HG03135 (cell line): ENCODE measurements at regions not wholly inside any gene's neighbourhood (a gene's known extent, or its start where the extent isn't known, plus 50 kb on each side); places are given as distances from the start of the nearest gene placed in this dataset.
"Not testable (repeated sequence)": the region's sequence is repeated elsewhere in the genome, so short reads cannot be mapped to it uniquely, and the experiment has no call there.

Experiments used
- ATAC-seq: cut with Tn5 transposase; IDR thresholded peaks from one replicate; pipeline ENCODE4 v1.9.1; 2021; ENCODE audit warnings: mild to moderate bottlenecking, moderate library complexity; ENCODE audit not compliant: unreplicated experiment

DNA sequence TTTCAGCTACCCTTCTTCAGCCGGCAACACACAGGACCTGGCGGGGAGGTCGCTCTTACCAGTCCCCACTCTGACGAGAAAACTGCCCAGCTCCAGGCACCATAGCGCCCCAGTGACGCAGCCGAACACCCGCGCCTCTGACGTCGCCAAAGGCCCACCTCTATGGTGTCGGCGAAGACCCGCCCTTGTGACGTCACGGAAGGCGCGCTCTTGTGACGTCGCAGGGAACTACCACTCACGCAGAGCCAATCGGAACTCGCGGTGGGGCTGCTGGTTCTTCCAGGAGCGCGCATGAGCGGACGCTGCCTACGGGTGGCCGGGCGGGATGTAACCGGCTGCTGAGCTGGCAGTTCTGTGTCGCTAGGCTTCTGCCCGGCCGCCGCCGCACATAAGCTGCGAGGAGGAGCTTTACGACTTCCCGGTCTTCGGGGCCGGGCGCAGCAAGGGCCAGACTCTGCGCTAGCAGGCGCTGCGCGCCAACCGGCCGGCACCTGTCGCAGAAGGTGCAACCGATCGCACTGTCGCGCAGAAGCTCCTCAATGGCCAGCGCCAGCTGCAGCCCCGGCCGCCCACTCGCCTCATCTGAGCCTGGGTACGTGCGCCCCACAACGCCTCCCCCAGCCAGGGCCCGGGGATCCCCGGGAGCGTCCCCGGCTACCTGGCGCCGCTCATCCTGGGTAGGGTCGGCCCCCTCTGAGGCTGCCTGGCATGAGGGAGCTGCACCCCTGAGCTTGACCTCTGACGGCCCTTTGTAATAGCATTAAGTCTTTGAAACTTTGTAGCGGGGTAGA is 121.3 kb upstream of the FBXO28 start:
- peak; percentile 100 for ATAC-seq

DNA sequence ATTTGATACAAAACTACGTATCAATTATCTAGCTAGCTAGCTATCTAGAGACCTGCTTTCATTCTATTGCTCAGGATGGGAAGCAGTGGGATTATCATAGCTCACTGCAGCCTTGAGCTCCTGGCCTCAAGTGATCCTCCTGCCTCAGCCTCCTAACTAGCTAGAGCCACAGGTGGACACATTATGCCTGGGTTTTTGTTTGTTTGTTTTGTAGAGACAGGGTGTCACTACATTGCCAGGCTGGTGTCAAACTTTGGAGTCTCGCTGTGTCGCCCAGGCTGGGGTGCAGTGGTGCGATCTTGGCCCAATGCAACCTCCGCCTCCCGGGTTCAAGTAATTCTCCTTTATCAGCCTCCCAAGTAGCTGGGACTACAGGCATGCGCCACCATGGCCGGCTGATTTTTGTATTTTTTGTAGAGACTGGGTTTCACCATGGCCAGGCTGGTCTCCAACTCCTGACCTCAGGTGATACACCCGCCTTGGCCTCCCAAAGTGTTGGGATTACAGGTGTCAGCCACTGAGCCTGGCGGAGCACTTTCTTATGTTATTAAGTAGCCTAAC is 122.5 kb upstream of the FBXO28 start:
- not testable (repeated sequence) for ATAC-seq

DNA sequence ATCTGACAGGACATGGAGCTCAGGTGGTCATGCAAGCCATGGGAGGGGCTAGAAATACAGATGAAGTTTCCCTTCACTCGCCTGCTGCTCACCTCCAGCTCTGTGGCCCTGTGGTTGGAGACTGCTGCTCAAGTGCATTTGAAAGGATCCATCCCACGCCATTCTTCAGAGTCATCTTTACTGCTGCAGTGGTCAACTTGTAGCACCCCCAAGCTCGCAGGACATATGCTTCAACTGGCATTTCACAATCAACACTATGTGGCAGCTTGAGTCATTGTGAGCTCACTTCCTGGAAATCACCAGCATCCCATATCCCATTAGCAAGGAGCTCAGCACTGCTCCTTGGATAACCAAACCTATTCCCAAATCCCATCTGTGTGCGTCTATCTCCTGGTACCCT is 116.2 kb upstream of the TP53BP2 start:
- not testable (repeated sequence) for ATAC-seq

DNA sequence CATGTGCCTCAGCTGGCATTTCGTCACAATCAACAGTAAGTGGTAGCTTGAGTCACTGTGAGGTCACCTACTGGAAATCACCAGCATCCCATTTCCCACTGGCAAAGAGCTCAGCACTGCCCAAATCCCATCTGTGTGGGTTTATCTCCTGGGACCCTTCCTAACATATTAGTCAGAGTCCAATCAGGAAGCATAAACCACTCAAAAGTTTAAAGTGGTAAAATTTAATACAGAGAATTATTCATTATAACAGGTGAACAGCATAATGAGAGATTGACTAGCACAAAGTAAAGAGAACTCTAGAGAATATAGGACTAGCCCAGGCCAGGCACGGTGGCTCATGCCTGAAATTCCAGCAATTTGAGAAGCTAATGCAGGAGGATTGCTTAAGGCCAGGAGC is 107.1 kb upstream of the TP53BP2 start:
- not testable (repeated sequence) for ATAC-seq

DNA sequence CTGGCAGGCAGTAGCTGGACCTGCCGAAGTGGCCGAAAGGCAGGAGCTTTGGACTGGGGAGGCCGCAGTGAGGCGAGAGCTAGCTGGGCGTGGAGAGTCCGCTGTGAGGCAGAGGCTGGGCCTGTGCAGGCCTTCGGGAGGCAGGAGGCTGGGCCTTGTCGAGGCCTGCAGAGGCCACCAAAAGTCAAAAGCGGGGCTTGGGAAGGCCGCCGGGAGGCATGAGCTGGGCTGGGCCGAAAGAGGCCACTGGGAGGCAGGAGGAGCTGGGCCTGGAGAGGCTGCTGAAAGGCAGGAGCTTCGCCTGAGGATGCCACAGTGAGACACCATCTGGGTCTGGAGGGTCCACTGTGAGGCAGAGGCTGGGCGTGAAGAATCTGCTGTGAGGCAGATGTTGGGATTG is 105.8 kb upstream of the TP53BP2 start:
- not testable (repeated sequence) for ATAC-seq

DNA sequence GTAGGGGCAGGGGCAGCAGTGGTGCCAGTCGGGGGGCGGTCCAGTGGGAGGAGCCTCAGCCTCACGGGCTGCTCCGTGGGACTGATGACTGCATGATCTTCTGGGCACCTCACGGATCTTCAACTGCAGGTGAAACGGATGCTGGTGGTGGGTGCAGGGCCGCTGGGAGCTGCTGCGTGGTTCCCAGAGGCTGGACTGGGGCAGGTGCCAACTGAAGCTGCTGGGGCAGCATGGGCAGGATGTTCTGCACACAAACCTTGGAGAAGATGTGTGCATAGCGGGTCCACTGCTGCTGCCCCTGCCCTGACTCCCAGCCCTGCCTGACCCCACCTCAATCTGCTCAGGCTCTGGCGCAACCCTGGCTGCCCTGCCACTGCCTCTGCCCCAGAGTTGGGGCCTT is 104.2 kb upstream of the TP53BP2 start:
- not testable (repeated sequence) for ATAC-seq

DNA sequence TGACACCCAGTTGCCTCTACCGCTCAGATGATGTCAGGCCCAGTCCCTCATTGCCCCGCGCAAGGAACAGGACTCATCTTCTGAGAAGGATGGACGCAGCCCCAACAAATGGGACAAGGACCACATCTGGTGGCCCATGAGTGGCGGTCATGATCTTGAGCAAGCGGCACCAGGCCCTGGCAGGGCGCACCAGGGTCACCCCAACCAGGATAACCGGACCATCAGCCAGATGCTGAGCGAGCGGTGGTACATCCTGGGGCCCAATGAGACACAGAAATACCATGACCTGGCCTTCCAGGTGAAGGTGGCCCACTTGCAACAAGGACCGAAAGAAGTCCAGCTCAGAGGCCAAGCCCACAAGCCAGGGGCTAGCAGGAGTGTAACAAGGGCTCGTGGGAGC is 102.3 kb upstream of the TP53BP2 start:
- not testable (repeated sequence) for ATAC-seq

DNA sequence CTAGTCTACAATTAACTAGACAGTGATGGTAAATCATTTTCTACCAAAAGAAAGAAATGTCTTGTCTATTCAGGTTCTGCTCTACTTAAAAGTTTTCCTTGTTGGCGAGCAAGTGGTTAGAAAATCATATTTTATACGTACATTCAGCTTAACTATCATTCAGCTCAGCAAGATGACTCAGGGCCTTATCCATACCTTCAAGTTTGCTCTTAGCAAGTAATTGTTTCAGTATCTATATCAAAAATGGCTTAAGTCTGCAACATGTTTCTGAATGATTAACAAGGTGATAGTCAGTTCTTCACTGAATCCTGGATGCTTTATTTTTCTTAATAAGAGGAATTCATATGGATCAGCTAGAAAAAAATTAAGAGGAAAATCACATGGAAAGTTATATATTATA is 90.8 kb upstream of the TP53BP2 start:
- ATAC-seq, result not testable (repeated sequence)

DNA sequence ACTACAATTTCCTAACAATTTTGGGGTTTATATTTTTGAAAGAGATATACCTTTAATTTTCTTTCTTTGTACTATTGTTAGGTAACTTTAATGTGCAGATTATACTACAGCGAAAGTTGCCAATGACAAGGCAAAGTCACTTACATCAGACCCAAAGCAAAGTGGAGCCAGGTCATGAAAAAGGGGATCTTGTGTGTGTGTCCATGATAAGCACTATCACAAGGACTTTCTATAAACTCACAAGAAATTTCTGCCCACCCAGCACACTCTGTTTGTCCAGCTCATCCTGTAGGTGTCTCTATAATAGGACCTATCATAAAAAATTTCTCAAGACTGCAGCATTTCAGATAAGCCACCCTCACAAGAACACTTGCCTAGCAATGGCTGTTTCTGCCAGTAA is 85.7 kb upstream of the TP53BP2 start:
- not testable (repeated sequence) for ATAC-seq

DNA sequence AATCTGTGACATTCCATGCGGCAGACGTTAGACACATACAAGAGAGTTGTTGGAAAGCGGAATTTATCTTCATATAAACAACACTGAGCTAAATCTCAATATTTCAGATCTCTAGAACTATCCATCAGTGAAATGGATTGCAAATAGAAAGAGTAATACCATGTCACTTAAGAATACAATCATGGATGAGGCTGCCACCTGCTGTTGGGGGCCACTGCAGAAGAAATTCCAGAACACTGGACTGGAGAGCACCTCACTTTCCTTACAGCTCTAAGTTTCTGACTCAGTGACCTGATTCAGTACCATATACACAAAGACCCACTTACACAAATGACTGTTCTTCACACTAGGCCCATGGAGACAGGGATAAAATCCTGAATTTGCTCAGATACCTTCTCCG is 75.1 kb upstream of the TP53BP2 start:
- ATAC-seq, result not testable (repeated sequence)

DNA sequence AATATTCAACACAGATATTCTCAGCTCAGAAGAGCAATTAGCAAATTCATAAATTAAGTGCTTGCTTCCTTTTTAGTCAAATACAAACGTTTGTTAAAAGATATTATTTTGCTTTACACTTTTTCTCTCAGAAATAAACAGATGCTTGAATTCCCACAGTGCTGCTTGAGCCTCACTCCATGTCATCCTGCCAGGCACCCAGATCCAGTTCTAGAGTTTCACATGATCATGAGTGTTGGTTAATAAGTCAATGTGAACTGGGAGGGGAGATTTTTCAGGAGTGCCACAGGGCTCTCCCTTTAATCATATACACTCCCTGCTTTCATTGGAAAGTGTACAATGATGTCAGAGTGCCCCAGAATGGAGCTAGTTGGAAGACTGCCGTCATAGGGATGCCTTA is 69.7 kb upstream of the TP53BP2 start:
- ATAC-seq, result not testable (repeated sequence)

DNA sequence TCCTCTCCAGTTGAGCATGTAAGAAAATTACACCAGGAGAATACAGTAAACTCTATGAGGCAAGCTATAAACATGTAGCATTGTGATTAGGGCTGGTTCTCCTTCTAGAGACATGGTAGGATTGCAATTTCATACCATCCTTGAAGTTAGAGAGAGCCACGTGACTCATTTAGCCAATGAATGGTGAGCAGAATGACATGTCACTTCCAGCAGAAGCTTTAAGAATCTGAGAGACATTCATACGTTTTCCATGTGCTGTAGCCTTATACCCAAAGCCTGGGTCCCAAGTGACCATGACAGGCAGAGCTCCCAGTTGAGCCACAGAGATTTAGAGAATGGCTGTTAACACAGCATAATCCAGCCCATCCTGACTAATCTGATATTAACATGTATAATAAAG is 68.0 kb upstream of the TP53BP2 start:
- ATAC-seq, result not testable (repeated sequence)

DNA sequence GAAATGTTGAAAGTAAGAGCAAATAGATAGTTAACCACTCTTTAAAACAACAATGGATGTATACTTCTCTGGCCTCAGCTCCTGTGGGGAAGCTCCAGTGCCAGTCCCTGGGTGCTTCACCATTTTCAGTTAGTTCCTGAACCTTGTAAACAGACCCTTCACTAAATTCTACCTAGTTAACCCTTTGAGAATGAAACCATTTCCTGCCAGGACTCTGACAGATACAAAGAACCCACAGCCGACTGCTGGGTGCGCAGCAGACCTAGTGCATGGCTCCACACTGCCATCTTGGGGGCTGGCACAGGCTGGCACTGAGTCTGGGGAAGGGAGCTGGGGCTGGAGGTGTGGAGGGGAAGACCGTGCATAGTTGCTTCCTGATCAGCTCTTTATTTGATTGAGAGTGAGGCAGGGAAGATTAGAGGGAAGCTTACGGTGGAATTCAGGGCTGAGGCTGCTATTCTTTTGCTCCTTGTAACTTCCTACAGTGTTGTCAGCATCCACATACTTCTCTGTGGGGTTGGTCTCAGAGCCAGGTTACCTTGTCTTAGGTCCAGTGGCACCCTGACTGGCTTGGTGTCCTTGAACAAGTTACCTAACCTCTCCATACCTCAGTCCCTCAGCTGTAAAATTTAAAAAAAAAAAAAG is 62.3 kb upstream of the TP53BP2 start:
- not testable (repeated sequence) for ATAC-seq

DNA sequence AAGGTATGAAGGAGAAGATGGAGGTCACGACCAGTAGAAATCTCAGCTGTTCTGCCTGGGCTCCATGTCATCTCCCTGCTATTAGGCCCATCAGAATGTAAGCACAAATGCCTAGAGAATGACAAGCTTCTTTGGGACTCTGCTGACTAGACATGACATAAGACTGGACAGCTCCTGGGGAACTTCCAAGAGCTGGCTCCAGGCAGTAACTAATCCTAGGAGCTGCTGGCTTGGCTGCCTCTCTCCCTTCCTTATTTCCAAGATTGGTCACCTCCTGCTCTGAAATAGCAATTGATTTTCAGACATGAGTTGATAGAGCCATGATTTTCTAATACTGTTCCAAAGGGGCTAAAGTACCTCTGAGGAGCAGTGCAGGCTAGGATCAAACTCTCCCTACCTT is 57.5 kb upstream of the TP53BP2 start:
- ATAC-seq, result not testable (repeated sequence)

DNA sequence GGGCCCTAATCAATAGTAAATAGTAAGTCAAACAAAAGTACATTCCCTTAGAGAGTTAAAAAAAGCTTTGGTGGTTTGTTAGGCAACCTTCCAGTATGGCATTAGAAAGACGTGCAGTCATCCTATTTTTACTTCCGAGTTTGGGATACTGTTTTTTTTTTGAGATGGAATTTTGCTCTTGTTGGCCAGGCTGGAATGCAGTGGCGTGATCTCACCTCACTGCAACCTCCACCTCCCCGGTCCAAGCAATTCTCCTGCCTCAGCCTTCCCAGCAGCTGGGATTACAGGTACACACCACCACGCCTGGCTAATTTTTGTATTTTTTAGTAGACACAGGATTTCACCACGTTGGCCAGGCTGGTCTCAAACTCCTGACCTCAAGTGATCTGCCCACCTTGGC is 54.0 kb upstream of the TP53BP2 start:
- ATAC-seq, result not testable (repeated sequence)

DNA sequence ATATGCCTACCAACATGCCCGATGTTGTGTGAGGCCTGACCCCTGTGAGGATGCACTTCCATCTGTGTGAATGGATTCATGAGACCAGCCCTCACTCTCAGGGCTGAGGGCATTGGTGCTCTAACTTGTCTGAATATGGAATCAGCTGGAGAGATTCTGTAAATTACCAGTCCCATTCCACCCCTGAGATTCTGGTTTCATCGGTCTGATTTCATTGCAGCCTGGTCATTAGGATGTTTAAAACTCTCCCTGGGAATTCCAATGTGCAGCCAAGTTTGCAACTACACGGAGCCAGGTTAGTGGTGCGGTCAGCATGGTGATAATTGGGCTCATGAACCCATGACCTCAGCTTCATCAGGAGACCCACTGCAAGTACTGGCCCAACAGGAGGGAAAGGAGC is 51.4 kb upstream of the TP53BP2 start:
- not testable (repeated sequence) for ATAC-seq

DNA sequence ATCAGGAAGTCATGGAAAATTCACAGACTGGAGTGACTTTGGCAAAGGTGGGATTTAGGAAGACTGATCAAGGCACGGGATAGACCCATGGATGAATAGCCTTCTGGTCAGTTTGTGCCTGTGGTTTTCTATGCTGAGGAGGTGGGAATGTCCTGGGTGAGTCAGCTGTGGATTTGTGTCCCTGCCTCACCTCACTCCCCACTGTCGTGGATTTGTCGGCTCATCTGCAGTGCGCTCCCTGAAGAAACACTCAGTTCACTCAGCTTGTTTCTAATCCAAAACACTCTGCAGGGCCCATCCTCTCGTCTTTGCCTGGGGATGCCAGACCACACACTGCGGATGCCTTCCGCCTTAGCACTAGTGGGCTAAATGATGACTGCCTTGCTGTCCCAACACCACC is 50.2 kb upstream of the TP53BP2 start:
- not testable (repeated sequence) for ATAC-seq
